ENCODE measurements at regions not wholly inside any gene's neighbourhood (a gene's known extent, or its start where the extent isn't known, plus 50 kb on each side); places are given as distances from the start of the nearest gene placed in this dataset.
A peak's percentile ranks its signal among the peaks of the same experiment; 100 is the strongest.

GRCh38 chr14:85263916-85264675 is 265.8 kb upstream of the FLRT2 start:
- Histone ChIP-seq H3K4me3 (no peak overlapping the region), H3K9ac (ENCODE audit: insufficient read length) (peak overlapping the region; percentile 8), H3K36me3 (ENCODE audit: insufficient read depth, low read length) (no peaks in the 10 kb centered on the region), H3K9me3 (ENCODE audit: low read depth, low read length) (no peaks in the 10 kb centered on the region), H3K27ac (peak overlapping the region; percentile 59)
- DNase-seq (ENCODE audit: low read depth, low spot score): no peak
- TF ChIP-seq POLR2AphosphoS5 (IDR thresholded peaks at IDR 0.05; ENCODE audit: borderline replicate concordance, low read depth, low read length): no peak
- no peak for TF ChIP-seq FOXP2 (optimal IDR thresholded peaks at IDR 0.05; ENCODE audit: control extremely low read depth, extremely low read length, insufficient read depth)
- no peak for TF ChIP-seq EZH2 (IDR thresholded peaks at IDR 0.05)

- DNase-seq (ENCODE audit: low read depth, low spot score): no peak
- no peaks in the 10 kb centered on the region for H3K36me3 ChIP-seq (ENCODE audit: insufficient read depth, low read length)
- TF ChIP-seq FOXP2 (optimal IDR thresholded peaks at IDR 0.05; ENCODE audit: control extremely low read depth, extremely low read length, insufficient read depth): no peak
- TF ChIP-seq POLR2AphosphoS5 (IDR thresholded peaks at IDR 0.05; ENCODE audit: borderline replicate concordance, low read depth, low read length): no peak
- no peak for TF ChIP-seq EZH2 (IDR thresholded peaks at IDR 0.05)
- H3K9ac ChIP-seq (ENCODE audit: insufficient read length): no peak overlapping the region
- no peak overlapping the region for H3K4me3 ChIP-seq
- no peak overlapping the region for H3K27ac ChIP-seq
- H3K9me3 ChIP-seq (ENCODE audit: low read depth, low read length): no peaks in the 10 kb centered on the region
These were observed 256.8 kb upstream of the FLRT2 start for GRCh38 chr14:85273099-85273677.

DNA sequence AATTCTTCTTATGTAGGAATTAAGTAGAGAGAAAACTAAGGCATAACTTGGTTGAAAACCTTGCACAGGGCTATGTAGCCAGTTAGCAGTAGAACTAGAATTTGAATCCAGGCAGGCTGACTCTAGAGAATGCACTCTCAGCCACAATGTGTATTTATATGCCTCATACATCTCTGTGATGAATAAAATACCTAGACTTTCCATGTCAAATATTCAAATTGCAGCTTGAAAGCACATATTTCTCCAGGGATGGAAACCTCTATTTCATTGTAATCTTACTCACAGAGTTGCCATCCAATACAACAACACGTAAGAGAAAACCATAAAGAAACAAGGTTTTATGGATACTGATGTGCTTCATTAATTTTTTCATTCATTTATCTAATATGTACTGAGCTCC is 256.0 kb upstream of the FLRT2 start:
- no peak overlapping the region for H3K27ac ChIP-seq
- TF ChIP-seq FOXP2 (optimal IDR thresholded peaks at IDR 0.05; ENCODE audit: control extremely low read depth, extremely low read length, insufficient read depth) (no peak), EZH2 (IDR thresholded peaks at IDR 0.05) (no peak), POLR2AphosphoS5 (IDR thresholded peaks at IDR 0.05; ENCODE audit: borderline replicate concordance, low read depth, low read length) (no peak)
- H3K4me3 ChIP-seq: no peak overlapping the region
- no peak for DNase-seq (ENCODE audit: low read depth, low spot score)
- no peaks in the 10 kb centered on the region for H3K36me3 ChIP-seq (ENCODE audit: insufficient read depth, low read length)
- H3K9me3 ChIP-seq (ENCODE audit: low read depth, low read length): no peaks in the 10 kb centered on the region
- H3K9ac ChIP-seq (ENCODE audit: insufficient read length): no peak overlapping the region

DNA sequence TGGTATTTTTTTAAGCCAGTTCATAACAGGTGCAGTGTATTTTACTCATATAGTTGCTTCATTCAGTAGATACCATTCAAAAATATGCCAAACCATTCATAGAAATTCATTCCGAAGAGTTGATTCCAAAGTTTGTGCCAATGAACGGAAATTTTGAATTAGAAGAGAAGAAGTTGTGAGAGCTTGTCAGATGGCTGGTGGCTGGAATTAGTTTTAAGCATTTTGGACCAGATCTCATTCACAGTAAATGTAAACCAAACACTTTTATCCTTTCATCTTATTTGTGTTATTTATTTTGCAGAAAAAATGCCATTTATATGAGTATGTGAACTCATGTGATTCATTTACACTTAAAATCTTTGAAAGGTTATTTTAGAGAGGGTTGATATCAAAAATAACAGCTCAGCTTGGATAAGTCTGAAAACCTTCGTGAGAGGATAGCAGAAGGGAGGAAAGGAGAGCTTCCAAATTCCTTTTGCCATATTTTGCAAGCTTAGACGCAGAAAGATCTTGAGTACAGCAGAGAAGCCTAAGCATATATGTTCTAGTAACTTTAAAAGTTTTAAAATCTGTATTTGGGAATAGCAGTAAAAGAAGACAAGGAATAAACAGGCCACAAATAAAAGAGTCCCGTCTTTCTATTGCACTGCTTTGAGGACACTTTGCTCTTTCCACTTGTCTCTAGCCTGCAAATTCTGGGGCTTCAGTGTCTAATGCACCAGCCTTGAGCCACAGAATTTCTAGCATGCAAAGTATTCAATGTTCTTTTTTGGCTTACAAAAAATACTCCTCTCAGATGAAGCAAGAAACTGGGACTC is 253.6 kb upstream of the FLRT2 start:
- H3K9me3 ChIP-seq (ENCODE audit: low read depth, low read length): no peaks in the 10 kb centered on the region
- H3K36me3 ChIP-seq (ENCODE audit: insufficient read depth, low read length): no peaks in the 10 kb centered on the region

DNA sequence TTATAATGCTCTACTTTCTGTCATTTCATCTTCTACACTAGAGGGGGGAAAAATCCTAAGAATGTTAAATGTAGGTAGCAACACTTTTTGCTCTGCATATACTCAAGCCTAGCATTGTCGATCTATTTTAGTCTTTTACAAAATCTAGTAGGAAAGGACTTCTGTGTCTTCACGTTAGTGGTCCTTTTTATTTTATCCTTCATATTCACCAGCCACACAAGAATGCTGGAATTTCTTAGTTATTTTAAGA is 253.0 kb upstream of the FLRT2 start:
- Histone ChIP-seq H3K9me3 (ENCODE audit: low read depth, low read length) (no peaks in the 10 kb centered on the region), H3K4me3 (no peak overlapping the region), H3K36me3 (ENCODE audit: insufficient read depth, low read length) (no peaks in the 10 kb centered on the region), H3K9ac (ENCODE audit: insufficient read length) (no peak overlapping the region), H3K27ac (no peak overlapping the region)
- DNase-seq (ENCODE audit: low read depth, low spot score): no peak
- no peak for TF ChIP-seq FOXP2 (optimal IDR thresholded peaks at IDR 0.05; ENCODE audit: control extremely low read depth, extremely low read length, insufficient read depth)
- no peak for TF ChIP-seq POLR2AphosphoS5 (IDR thresholded peaks at IDR 0.05; ENCODE audit: borderline replicate concordance, low read depth, low read length)
- no peak for TF ChIP-seq EZH2 (IDR thresholded peaks at IDR 0.05)

More for the DNA sequence above, 253.6 kb upstream of the FLRT2 start:
- Histone ChIP-seq H3K4me3 (no peak overlapping the region), H3K9ac (ENCODE audit: insufficient read length) (no peak overlapping the region), H3K27ac (no peak overlapping the region)
- no peak for DNase-seq (ENCODE audit: low read depth, low spot score)
- TF ChIP-seq EZH2 (IDR thresholded peaks at IDR 0.05) (no peak), POLR2AphosphoS5 (IDR thresholded peaks at IDR 0.05; ENCODE audit: borderline replicate concordance, low read depth, low read length) (no peak), FOXP2 (optimal IDR thresholded peaks at IDR 0.05; ENCODE audit: control extremely low read depth, extremely low read length, insufficient read depth) (no peak)

DNA sequence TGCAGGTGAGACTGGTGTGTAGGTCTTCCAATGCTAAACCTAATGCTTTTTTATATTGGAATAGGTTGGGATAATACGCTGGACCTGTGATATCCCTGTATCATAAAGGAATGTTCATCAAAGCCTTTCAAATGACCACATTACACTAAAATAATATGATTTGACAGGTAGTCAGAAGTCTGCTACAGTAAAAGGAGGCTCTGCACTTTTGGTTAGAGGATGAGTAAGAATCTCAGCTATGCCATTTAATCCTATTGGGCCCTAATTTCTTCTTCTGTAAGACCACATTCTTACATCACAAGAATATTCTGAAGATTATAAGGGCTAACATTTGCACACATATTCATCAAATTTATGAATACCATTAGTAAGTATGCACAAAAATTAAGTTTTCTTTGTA is 250.5 kb upstream of the FLRT2 start:
- TF ChIP-seq FOXP2 (optimal IDR thresholded peaks at IDR 0.05; ENCODE audit: control extremely low read depth, extremely low read length, insufficient read depth): no peak
- no peak for TF ChIP-seq POLR2AphosphoS5 (IDR thresholded peaks at IDR 0.05; ENCODE audit: borderline replicate concordance, low read depth, low read length)
- TF ChIP-seq EZH2 (IDR thresholded peaks at IDR 0.05): no peak
- no peak overlapping the region for H3K27ac ChIP-seq
- H3K4me3 ChIP-seq: no peak overlapping the region
- no peak overlapping the region for H3K9ac ChIP-seq (ENCODE audit: insufficient read length)
- no peaks in the 10 kb centered on the region for H3K9me3 ChIP-seq (ENCODE audit: low read depth, low read length)
- no peak for DNase-seq (ENCODE audit: low read depth, low spot score)
- H3K36me3 ChIP-seq (ENCODE audit: insufficient read depth, low read length): no peaks in the 10 kb centered on the region

DNA sequence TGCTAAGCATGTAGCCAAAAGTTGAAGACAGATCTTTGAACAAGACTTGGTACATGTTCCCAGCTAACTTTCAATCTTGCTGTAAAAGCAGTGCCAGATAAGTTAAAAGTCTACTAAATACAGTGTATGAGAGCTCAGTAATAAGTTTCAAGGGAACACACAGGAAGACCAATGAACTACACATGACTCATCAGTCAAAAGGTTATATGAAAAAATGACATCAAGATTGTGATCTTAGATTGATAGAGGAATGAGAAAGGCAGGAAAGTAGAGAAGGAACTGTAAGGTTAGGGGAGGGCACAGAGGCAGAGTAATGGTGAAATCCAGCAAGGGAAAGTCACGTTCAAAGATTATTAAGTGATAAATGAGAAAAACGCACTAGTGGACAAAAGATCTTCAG is 249.9 kb upstream of the FLRT2 start:
- H3K27ac ChIP-seq: no peak overlapping the region

DNA sequence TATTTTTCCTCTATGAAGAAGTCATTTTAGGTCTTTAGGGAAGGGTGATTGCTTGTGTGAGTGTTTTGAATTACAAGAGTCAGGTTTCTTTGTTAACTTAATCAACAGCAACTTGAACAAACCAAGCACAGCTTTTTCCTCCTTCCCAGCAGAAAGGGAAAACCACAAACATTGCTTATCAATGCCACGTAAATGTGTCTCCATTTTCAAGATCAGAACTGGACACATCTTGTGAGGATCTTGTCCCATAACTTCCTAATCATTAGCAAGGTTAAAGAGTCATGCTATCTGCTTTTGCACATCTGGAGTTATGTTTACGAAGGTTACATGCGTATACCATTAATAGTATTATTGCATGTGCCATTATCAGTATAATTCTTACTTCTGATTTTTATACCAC is 248.0 kb upstream of the FLRT2 start:
- Histone ChIP-seq H3K4me3 (0 out of 2 replicates have a peak overlapping the region, but pooled peaks have one; percentile 28), H3K9ac (ENCODE audit: insufficient read length) (no peak overlapping the region), H3K36me3 (ENCODE audit: insufficient read depth, low read length) (no peaks in the 10 kb centered on the region), H3K9me3 (ENCODE audit: low read depth, low read length) (no peaks in the 10 kb centered on the region), H3K27ac (peak overlapping the region; percentile 39; the same call in 1 of the 2 replicates)
- TF ChIP-seq FOXP2 (optimal IDR thresholded peaks at IDR 0.05; ENCODE audit: control extremely low read depth, extremely low read length, insufficient read depth) (no peak), EZH2 (IDR thresholded peaks at IDR 0.05) (no peak), POLR2AphosphoS5 (IDR thresholded peaks at IDR 0.05; ENCODE audit: borderline replicate concordance, low read depth, low read length) (no peak)
- no peak for DNase-seq (ENCODE audit: low read depth, low spot score)

More for the DNA sequence above, 249.9 kb upstream of the FLRT2 start:
- DNase-seq (ENCODE audit: low read depth, low spot score): no peak
- Histone ChIP-seq H3K36me3 (ENCODE audit: insufficient read depth, low read length) (no peaks in the 10 kb centered on the region), H3K9ac (ENCODE audit: insufficient read length) (no peak overlapping the region), H3K4me3 (no peak overlapping the region), H3K9me3 (ENCODE audit: low read depth, low read length) (no peaks in the 10 kb centered on the region)
- TF ChIP-seq FOXP2 (optimal IDR thresholded peaks at IDR 0.05; ENCODE audit: control extremely low read depth, extremely low read length, insufficient read depth) (no peak), EZH2 (IDR thresholded peaks at IDR 0.05) (no peak), POLR2AphosphoS5 (IDR thresholded peaks at IDR 0.05; ENCODE audit: borderline replicate concordance, low read depth, low read length) (no peak)
